Neural cell (in vitro differentiated cells): ENCODE measurements at regions not wholly inside any gene's neighbourhood (a gene's known extent, or its start where the extent isn't known, plus 50 kb on each side); places are given as distances from the start of the nearest gene placed in this dataset.

Experiments used
- H2AFZ ChIP-seq: fragments of 200-600, 300-800 bp; sonication (generic), shearing (Covaris generic); 2 replicates; pipeline ENCODE4 v1.6.0; 2014; ENCODE audit warnings: low read depth, mild to moderate bottlenecking, antibody characterized with exemption, low read length, moderate library complexity
- H3F3A ChIP-seq: fragments of 200-600 bp; shearing (Covaris generic); 2 replicates; pipeline ENCODE4 v1.6.1; 2016; ENCODE audit warnings: mild to moderate bottlenecking, moderate library complexity, mixed read lengths, antibody characterized with exemption, low read length; ENCODE audit not compliant: insufficient read depth, poor library complexity, severe bottlenecking
- H3K27ac ChIP-seq: fragments of 200-600, 300-800 bp; sonication (generic), shearing (Covaris generic); 2 replicates; pipeline ENCODE4 v1.5.1; 2014; ENCODE audit warnings: mild to moderate bottlenecking, low read length, moderate library complexity
- H3K27me3 ChIP-seq: fragments of 300-800, 200-600 bp; sonication (generic), shearing (Covaris generic); 2 replicates; pipeline ENCODE4 v1.6.0; 2014; ENCODE audit warnings: mild to moderate bottlenecking, low read depth, low read length, moderate library complexity; ENCODE audit not compliant: insufficient read depth
- H3K36me3 ChIP-seq: fragments of 300-800, 200-600 bp; sonication (generic), shearing (Covaris generic); 2 replicates; pipeline ENCODE4 v1.5.1; 2014; ENCODE audit warnings: mild to moderate bottlenecking, antibody characterized with exemption, low read length, moderate library complexity; ENCODE audit not compliant: insufficient read depth
- H3K4me2 ChIP-seq: fragments of 300-800, 200-600 bp; sonication (generic), shearing (Covaris generic); 2 replicates; pipeline ENCODE4 v1.6.0; 2014; ENCODE audit warnings: mild to moderate bottlenecking, low read length
- H3K4me3 ChIP-seq: fragments of 300-800, 200-600 bp; sonication (generic), shearing (Covaris generic); 2 replicates; pipeline ENCODE4 v1.5.1; 2014; ENCODE audit warnings: mild to moderate bottlenecking, low read length, moderate library complexity
- H3K79me2 ChIP-seq: fragments of 200-600 bp; shearing (Covaris generic); replicated peaks from 2 replicates; pipeline ENCODE4 v1.6.0; 2014; ENCODE audit warnings: mild to moderate bottlenecking, low read length, moderate library complexity; ENCODE audit not compliant: insufficient read depth
- H3K9ac ChIP-seq: fragments of 300-800, 200-600 bp; sonication (generic), shearing (Covaris generic); 2 replicates; pipeline ENCODE4 v1.6.1; 2016; ENCODE audit warnings: mild to moderate bottlenecking, low read length, mixed read lengths
- H3K9me2 ChIP-seq: fragments of 200-600 bp; shearing (Covaris generic); 2 replicates; pipeline ENCODE4 v1.6.1; 2016; ENCODE audit warnings: mild to moderate bottlenecking, low read length, mixed read lengths; ENCODE audit not compliant: insufficient read depth
- H3K9me3 ChIP-seq: fragments of 200-600, 300-800 bp; sonication (generic), shearing (Covaris generic); 2 replicates; pipeline ENCODE4 v1.6.1; 2016; ENCODE audit warnings: mild to moderate bottlenecking, mixed run types, low read length, moderate library complexity, mixed read lengths
- H4K20me1 ChIP-seq: fragments of 200-600 bp; shearing (Covaris generic); 2 replicates; pipeline ENCODE4 v1.6.1; 2016; ENCODE audit warnings: mild to moderate bottlenecking, mixed run types; ENCODE audit not compliant: insufficient read depth
- EP300 ChIP-seq: fragments of 450-650 bp; conservative IDR thresholded peaks from 2 replicates; pipeline ENCODE4 v1.6.1; 2014; ENCODE audit warnings: antibody characterized with exemption, mild to moderate bottlenecking, moderate library complexity; ENCODE audit not compliant: poor library complexity, severe bottlenecking
- EZH2 ChIP-seq: fragments of 200-600, 300-800 bp; shearing (Covaris generic), sonication (generic); IDR thresholded peaks from 2 replicates; pipeline ENCODE4 v1.6.1; 2014; ENCODE audit warnings: antibody characterized with exemption, low read length, borderline replicate concordance, mild to moderate bottlenecking; ENCODE audit not compliant: insufficient read depth, poor library complexity, severe bottlenecking
- MXI1 ChIP-seq: fragments of 450-650 bp; conservative IDR thresholded peaks from 2 replicates; pipeline ENCODE4 v1.6.1; 2014; ENCODE audit warnings: antibody characterized with exemption, mild to moderate bottlenecking; ENCODE audit not compliant: poor library complexity, severe bottlenecking
- POLR2AphosphoS5 ChIP-seq: IDR thresholded peaks from 2 replicates; pipeline ENCODE4 v1.6.1; 2012
- RAD21 ChIP-seq: fragments of 450-650 bp; conservative IDR thresholded peaks from 2 replicates; pipeline ENCODE4 v1.6.1; 2014; ENCODE audit warnings: antibody characterized with exemption, mild to moderate bottlenecking, moderate library complexity
- REST ChIP-seq: IDR thresholded peaks from 2 replicates; pipeline ENCODE4 v1.6.1; 2012; ENCODE audit warnings: borderline replicate concordance
- SMC3 ChIP-seq: fragments of 450-650 bp; conservative IDR thresholded peaks from 2 replicates; pipeline ENCODE4 v1.6.1; 2014; ENCODE audit warnings: antibody characterized with exemption, mild to moderate bottlenecking, moderate library complexity; ENCODE audit not compliant: poor library complexity
- TAF1 ChIP-seq: IDR thresholded peaks from 2 replicates; pipeline ENCODE4 v1.6.1; 2012; ENCODE audit warnings: low read depth
- TF ChIP-seq, protein P1 (sequence below): fragments of 450-650 bp; IDR thresholded peaks from 2 replicates; pipeline ENCODE4 v1.5.1; 2014; ENCODE audit warnings: antibody characterized with exemption, mild to moderate bottlenecking, moderate library complexity; ENCODE audit not compliant: poor library complexity, severe bottlenecking

DNA sequence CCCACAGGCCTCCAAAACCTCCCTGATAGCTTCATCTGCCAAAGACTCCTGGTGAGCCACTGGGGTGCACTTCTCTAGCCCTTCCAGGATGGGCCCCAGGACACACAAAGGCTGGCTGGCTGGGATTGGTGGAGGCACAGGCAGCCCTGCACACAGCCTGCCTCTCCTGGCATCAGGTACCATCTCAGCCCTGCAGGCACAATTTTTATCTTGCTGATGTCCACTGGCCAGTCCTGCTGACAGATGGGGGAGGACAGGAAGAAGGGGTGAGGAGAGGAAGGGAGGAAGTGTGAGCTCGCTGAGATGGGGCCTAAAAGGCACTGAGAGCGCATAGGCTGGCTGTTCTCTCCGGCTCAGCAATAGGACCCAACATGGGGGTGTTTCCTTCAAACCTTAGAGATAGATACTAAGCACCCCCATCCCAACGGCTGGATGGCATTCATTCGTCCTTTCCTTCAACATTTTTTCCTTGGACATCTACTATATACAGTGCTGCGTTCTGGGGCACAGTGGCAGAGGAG, 92.7 kb downstream of the PJA1 start:
- H3K4me2 ChIP-seq, result no peak overlapping the region
- no peak for TF ChIP-seq TAF1
- TF ChIP-seq EP300, result no peak
- no peak for TF ChIP-seq RAD21
- TF ChIP-seq, protein P1, sequence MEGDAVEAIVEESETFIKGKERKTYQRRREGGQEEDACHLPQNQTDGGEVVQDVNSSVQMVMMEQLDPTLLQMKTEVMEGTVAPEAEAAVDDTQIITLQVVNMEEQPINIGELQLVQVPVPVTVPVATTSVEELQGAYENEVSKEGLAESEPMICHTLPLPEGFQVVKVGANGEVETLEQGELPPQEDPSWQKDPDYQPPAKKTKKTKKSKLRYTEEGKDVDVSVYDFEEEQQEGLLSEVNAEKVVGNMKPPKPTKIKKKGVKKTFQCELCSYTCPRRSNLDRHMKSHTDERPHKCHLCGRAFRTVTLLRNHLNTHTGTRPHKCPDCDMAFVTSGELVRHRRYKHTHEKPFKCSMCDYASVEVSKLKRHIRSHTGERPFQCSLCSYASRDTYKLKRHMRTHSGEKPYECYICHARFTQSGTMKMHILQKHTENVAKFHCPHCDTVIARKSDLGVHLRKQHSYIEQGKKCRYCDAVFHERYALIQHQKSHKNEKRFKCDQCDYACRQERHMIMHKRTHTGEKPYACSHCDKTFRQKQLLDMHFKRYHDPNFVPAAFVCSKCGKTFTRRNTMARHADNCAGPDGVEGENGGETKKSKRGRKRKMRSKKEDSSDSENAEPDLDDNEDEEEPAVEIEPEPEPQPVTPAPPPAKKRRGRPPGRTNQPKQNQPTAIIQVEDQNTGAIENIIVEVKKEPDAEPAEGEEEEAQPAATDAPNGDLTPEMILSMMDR, result no peak
- H3K36me3 ChIP-seq, result no peaks in the 10 kb centered on the region
- no peaks in the 10 kb centered on the region for H3K79me2 ChIP-seq
- no peaks in the 10 kb centered on the region for H4K20me1 ChIP-seq
- no peaks in the 10 kb centered on the region for H3K9me2 ChIP-seq
- no peak overlapping the region for H3K4me3 ChIP-seq
- H3K9me3 ChIP-seq, result no peaks in the 10 kb centered on the region
- no peak overlapping the region for H3K9ac ChIP-seq
- no peak overlapping the region for H2AFZ ChIP-seq
- no peak overlapping the region for H3K27ac ChIP-seq
- H3F3A ChIP-seq, result no peaks in the 10 kb centered on the region
- no peaks in the 10 kb centered on the region for H3K27me3 ChIP-seq

DNA sequence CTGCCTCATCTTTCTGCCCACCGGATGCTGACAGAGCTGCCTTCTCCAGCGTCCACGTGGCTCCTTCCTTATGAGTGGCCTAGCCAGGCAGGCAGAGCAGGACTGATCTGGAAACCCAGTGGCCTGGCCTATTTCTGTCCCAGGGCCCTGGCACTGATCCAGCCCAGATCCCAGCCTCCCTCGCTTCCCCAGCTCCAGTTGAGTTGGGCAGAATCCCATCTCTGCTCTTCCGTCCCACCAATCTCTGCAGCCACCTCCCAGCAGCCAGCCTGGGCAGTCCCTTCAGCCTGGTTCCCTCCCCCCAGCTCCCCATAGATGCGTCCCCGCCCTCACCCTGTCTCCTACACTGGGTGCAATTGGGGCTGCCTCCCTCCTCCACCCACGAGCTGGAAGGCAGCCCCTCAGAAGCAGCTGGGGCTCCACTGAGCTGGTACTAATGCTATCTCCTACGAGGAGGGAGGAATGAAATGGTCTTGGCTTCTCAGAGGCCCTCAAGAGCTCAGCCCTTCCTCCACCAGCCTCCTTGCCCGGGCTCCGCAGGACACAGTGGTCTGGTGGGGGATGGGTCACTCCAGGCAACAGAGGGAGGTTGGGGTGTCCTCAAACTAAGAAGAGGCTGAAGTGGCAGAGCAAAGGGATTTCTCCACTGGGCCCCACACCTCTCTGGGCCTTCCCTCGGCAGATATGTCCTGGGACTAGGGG, 94.2 kb downstream of the PJA1 start:
- Histone ChIP-seq H3K9me3 (no peaks in the 10 kb centered on the region), H2AFZ (no peak overlapping the region), H3K79me2 (no peaks in the 10 kb centered on the region)

GRCh38 chrX:69069876-69070275, 95.4 kb downstream of the PJA1 start:
- H3K36me3 ChIP-seq, result no peaks in the 10 kb centered on the region
- no peak overlapping the region for H3K4me3 ChIP-seq
- no peaks in the 10 kb centered on the region for H3K79me2 ChIP-seq
- no peak overlapping the region for H3K9ac ChIP-seq
- H3K27me3 ChIP-seq, result no peaks in the 10 kb centered on the region
- no peaks in the 10 kb centered on the region for H3F3A ChIP-seq
- H3K4me2 ChIP-seq, result no peak overlapping the region
- no peaks in the 10 kb centered on the region for H4K20me1 ChIP-seq
- no peaks in the 10 kb centered on the region for H3K9me3 ChIP-seq
- no peaks in the 10 kb centered on the region for H3K9me2 ChIP-seq
- H2AFZ ChIP-seq, result no peak overlapping the region
- TF ChIP-seq TAF1 (no peak), REST (no peak), SMC3 (no peak), EZH2 (no peak), RAD21 (no peak), POLR2AphosphoS5 (no peak), EP300 (no peak), MXI1 (no peak)
- TF ChIP-seq, protein P1, result no peak
- H3K27ac ChIP-seq, result no peak overlapping the region

More for the DNA sequence above, 94.2 kb downstream of the PJA1 start:
- Histone ChIP-seq H3K4me2 (no peak overlapping the region), H4K20me1 (no peaks in the 10 kb centered on the region), H3K27me3 (no peaks in the 10 kb centered on the region), H3K4me3 (no peak overlapping the region), H3K9me2 (no peaks in the 10 kb centered on the region), H3F3A (no peaks in the 10 kb centered on the region), H3K36me3 (no peaks in the 10 kb centered on the region), H3K27ac (no peak overlapping the region), H3K9ac (no peak overlapping the region)
- no peak for TF ChIP-seq EZH2
